H1 (cell line): ENCODE measurements at regions not wholly inside any gene's neighbourhood (a gene's known extent, or its start where the extent isn't known, plus 50 kb on each side); places are given as distances from the start of the nearest gene placed in this dataset.

Experiments used
- ATF2 ChIP-seq: IDR thresholded peaks from 2 replicates; pipeline ENCODE4 v1.6.1; 2012; ENCODE audit warnings: low read length, inconsistent platforms
- EGR1 ChIP-seq: IDR thresholded peaks from 2 replicates; pipeline ENCODE4 v1.6.1; 2011; ENCODE audit warnings: low read depth, low read length, borderline replicate concordance
- MAX ChIP-seq: IDR thresholded peaks from 2 replicates; pipeline ENCODE4 v1.6.1; 2012; ENCODE audit warnings: inconsistent platforms
- POLR2A ChIP-seq, 2 experiments: IDR thresholded peaks; 1 replicate in 1 of 2; 2 replicates in 1 of 2; pipeline ENCODE4 v1.6.1; 2011; ENCODE audit warnings: low read depth in 2 of 2, low read length in 2 of 2, mild to moderate bottlenecking in 2 of 2; ENCODE audit errors: control extremely low read depth in 1 of 2
- POLR2AphosphoS5 ChIP-seq: IDR thresholded peaks from 2 replicates; pipeline ENCODE4 v1.6.1; 2011; ENCODE audit warnings: low read depth, low read length
- SAP30 ChIP-seq: fragments of 300-600 bp; sonication (generic); IDR thresholded peaks from 2 replicates; pipeline ENCODE4 v1.7.1; 2012; ENCODE audit warnings: low read length, moderate library complexity, mild to moderate bottlenecking, inconsistent platforms; ENCODE audit not compliant: insufficient read depth, insufficient replicate concordance
- SIX5 ChIP-seq: IDR thresholded peaks from 2 replicates; pipeline ENCODE4 v1.6.1; 2011; ENCODE audit warnings: mild to moderate bottlenecking, low read depth, low read length
- TF ChIP-seq, protein P1 (sequence below): fragments of 300-600 bp; sonication (generic); IDR thresholded peaks from 2 replicates; pipeline ENCODE4 v1.7.1; 2012; ENCODE audit warnings: low read length, moderate library complexity, mild to moderate bottlenecking, inconsistent platforms; ENCODE audit not compliant: insufficient replicate concordance
- TF ChIP-seq, protein P2 (sequence below): IDR thresholded peaks from 2 replicates; pipeline ENCODE4 v1.6.1; 2011; ENCODE audit warnings: low read length, improper control_type of control experiment

DNA sequence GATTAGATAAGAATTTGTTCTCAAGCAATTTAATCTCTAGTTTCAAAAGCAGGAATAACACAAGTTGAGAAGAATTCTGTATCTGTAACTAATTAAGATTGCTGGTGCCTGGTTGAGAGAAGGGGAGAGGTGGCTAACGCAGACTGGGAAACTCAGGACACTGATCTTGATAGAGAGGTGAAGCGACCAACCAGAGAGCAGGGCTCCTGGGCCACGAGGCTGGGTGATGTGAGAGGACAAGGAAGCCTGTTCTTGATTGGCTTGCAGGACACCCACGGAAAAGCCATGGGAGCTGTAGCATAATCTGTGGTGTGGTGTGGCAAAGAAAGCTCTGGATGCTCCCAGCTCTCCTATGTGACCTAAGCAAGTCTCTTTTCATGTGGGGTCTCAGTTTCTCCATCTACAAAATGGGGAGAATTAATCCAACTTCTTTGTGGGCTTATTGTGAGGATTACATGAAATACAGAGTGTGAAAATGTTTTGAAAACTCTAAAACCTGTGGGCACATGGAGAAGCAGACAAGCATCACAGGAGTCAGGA lies 594.1 kb upstream of the BRINP1 start (continued):
- TF ChIP-seq, protein P1, sequence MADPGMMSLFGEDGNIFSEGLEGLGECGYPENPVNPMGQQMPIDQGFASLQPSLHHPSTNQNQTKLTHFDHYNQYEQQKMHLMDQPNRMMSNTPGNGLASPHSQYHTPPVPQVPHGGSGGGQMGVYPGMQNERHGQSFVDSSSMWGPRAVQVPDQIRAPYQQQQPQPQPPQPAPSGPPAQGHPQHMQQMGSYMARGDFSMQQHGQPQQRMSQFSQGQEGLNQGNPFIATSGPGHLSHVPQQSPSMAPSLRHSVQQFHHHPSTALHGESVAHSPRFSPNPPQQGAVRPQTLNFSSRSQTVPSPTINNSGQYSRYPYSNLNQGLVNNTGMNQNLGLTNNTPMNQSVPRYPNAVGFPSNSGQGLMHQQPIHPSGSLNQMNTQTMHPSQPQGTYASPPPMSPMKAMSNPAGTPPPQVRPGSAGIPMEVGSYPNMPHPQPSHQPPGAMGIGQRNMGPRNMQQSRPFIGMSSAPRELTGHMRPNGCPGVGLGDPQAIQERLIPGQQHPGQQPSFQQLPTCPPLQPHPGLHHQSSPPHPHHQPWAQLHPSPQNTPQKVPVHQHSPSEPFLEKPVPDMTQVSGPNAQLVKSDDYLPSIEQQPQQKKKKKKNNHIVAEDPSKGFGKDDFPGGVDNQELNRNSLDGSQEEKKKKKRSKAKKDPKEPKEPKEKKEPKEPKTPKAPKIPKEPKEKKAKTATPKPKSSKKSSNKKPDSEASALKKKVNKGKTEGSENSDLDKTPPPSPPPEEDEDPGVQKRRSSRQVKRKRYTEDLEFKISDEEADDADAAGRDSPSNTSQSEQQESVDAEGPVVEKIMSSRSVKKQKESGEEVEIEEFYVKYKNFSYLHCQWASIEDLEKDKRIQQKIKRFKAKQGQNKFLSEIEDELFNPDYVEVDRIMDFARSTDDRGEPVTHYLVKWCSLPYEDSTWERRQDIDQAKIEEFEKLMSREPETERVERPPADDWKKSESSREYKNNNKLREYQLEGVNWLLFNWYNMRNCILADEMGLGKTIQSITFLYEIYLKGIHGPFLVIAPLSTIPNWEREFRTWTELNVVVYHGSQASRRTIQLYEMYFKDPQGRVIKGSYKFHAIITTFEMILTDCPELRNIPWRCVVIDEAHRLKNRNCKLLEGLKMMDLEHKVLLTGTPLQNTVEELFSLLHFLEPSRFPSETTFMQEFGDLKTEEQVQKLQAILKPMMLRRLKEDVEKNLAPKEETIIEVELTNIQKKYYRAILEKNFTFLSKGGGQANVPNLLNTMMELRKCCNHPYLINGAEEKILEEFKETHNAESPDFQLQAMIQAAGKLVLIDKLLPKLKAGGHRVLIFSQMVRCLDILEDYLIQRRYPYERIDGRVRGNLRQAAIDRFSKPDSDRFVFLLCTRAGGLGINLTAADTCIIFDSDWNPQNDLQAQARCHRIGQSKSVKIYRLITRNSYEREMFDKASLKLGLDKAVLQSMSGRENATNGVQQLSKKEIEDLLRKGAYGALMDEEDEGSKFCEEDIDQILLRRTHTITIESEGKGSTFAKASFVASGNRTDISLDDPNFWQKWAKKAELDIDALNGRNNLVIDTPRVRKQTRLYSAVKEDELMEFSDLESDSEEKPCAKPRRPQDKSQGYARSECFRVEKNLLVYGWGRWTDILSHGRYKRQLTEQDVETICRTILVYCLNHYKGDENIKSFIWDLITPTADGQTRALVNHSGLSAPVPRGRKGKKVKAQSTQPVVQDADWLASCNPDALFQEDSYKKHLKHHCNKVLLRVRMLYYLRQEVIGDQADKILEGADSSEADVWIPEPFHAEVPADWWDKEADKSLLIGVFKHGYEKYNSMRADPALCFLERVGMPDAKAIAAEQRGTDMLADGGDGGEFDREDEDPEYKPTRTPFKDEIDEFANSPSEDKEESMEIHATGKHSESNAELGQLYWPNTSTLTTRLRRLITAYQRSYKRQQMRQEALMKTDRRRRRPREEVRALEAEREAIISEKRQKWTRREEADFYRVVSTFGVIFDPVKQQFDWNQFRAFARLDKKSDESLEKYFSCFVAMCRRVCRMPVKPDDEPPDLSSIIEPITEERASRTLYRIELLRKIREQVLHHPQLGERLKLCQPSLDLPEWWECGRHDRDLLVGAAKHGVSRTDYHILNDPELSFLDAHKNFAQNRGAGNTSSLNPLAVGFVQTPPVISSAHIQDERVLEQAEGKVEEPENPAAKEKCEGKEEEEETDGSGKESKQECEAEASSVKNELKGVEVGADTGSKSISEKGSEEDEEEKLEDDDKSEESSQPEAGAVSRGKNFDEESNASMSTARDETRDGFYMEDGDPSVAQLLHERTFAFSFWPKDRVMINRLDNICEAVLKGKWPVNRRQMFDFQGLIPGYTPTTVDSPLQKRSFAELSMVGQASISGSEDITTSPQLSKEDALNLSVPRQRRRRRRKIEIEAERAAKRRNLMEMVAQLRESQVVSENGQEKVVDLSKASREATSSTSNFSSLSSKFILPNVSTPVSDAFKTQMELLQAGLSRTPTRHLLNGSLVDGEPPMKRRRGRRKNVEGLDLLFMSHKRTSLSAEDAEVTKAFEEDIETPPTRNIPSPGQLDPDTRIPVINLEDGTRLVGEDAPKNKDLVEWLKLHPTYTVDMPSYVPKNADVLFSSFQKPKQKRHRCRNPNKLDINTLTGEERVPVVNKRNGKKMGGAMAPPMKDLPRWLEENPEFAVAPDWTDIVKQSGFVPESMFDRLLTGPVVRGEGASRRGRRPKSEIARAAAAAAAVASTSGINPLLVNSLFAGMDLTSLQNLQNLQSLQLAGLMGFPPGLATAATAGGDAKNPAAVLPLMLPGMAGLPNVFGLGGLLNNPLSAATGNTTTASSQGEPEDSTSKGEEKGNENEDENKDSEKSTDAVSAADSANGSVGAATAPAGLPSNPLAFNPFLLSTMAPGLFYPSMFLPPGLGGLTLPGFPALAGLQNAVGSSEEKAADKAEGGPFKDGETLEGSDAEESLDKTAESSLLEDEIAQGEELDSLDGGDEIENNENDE: no peak
- TF ChIP-seq ATF2 (no peak), POLR2AphosphoS5 (no peak), MAX (peak; percentile 12; the same call in 1 of the 2 replicates), SAP30 (no peak), EGR1 (no peak), SIX5 (no peak), POLR2A (IDR thresholded peaks at IDR 0.05; ENCODE audit: control extremely low read depth in 1 of 2, low read depth in 2 of 2, low read length in 2 of 2) (no peak)
- TF ChIP-seq, protein P2, sequence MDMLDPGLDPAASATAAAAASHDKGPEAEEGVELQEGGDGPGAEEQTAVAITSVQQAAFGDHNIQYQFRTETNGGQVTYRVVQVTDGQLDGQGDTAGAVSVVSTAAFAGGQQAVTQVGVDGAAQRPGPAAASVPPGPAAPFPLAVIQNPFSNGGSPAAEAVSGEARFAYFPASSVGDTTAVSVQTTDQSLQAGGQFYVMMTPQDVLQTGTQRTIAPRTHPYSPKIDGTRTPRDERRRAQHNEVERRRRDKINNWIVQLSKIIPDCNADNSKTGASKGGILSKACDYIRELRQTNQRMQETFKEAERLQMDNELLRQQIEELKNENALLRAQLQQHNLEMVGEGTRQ: no peak
